HepG2 (cell line): ENCODE measurements at regions not wholly inside any gene's neighbourhood (a gene's known extent, or its start where the extent isn't known, plus 50 kb on each side); places are given as distances from the start of the nearest gene placed in this dataset.

Source experiments
- ATAC-seq: fragments of 200-7000 bp; cut with Tn5 transposase; 3 replicates; pipeline ENCODE4 v1.9.1; 2020; ENCODE audit warnings: mild to moderate bottlenecking, moderate library complexity
- BruUV-seq: library from RNA; stranded (reverse); fragments of 400-500 nt; replicated peaks from 2 replicates; lab custom pipeline; 2021; lab: Mats Ljungman, UMichigan
- CTCF ChIA-PET: fragments of 300-600 bp; formaldehyde crosslinking; extraction: SDS; loops from one replicate; lab custom pipeline; 2021; ENCODE audit warnings: low total read pairs, inconsistent platforms, low intra/inter-chr PET ratio; lab: Yijun Ruan, JAX
- POLR2A ChIA-PET: fragments of 350-600 bp; sonication (Branson Sonifier 250); formaldehyde crosslinking; loops from one replicate; lab custom pipeline; 2020; ENCODE audit warnings: antibody characterized with exemption, inconsistent platforms; lab: Yijun Ruan, JAX
- DNase-seq: peaks from one replicate; pipeline ENCODE4 v3.0.0-alpha.2; 2015; ENCODE audit warnings: low spot score
- FAIRE-seq: peaks from 3 replicates; lab custom pipeline; 2011; peaks lifted over from hg19 to GRCh38; lab: Jason Lieb, UNC
- H2AFZ ChIP-seq: one replicate; pipeline ENCODE4 v1.6.1; 2011; ENCODE audit warnings: low read length, inconsistent platforms
- H3K27ac ChIP-seq: fragments of 300-600 bp; 3 replicates; pipeline ENCODE4 v1.8.0; 2011; ENCODE audit warnings: mixed run types, mild to moderate bottlenecking, mixed read lengths, low read length, inconsistent platforms; ENCODE audit not compliant: insufficient read depth; ENCODE audit errors: extremely low read length
- H3K27me3 ChIP-seq, 2 experiments: fragments of 200-600 bp in 1 of 2; 2 replicates in 1 of 2; 3 replicates in 1 of 2; pipeline versions ENCODE4 v1.6.0 to v1.8.0; 2011; ENCODE audit warnings: low read length in 2 of 2, mild to moderate bottlenecking in 2 of 2, moderate library complexity in 2 of 2, inconsistent platforms in 1 of 2; ENCODE audit not compliant: insufficient read depth in 2 of 2, control insufficient read depth in 1 of 2
- H3K36me3 ChIP-seq, 2 experiments: fragments of 200-600 bp in 1 of 2; replicated peaks in 1 of 2; 2 replicates in 1 of 2; 3 replicates in 1 of 2; pipeline versions ENCODE4 v1.5.1 to v1.8.0; 2011; ENCODE audit warnings: low read length in 2 of 2, inconsistent platforms in 1 of 2; ENCODE audit not compliant: insufficient read depth in 2 of 2, control insufficient read depth in 1 of 2
- H3K4me1 ChIP-seq: 2 replicates; pipeline ENCODE4 v1.5.1; 2012; ENCODE audit warnings: low read length, inconsistent platforms; ENCODE audit not compliant: insufficient read depth
- H3K4me2 ChIP-seq: 2 replicates; pipeline ENCODE4 v1.6.0; 2011; ENCODE audit warnings: low read depth, low read length, inconsistent platforms
- H3K4me3 ChIP-seq, 3 experiments: fragments of 200-600 bp in 1 of 3; sonication (generic), shearing (Covaris generic) in 1 of 3; replicated peaks in 1 of 3; 2 replicates each; pipeline ENCODE4 v1.5.1; 2011 to 2016; ENCODE audit warnings: low read length in 3 of 3, inconsistent platforms in 2 of 3, low read depth in 2 of 3, mild to moderate bottlenecking in 2 of 3, control low read depth in 1 of 3, mixed read lengths in 1 of 3; ENCODE audit not compliant: insufficient read depth in 1 of 3
- H3K79me2 ChIP-seq: one replicate; pipeline ENCODE4 v1.6.1; 2011; ENCODE audit warnings: low read length, inconsistent platforms; ENCODE audit not compliant: insufficient read depth
- H3K9ac ChIP-seq: 2 replicates; pipeline ENCODE4 v1.6.0; 2011; ENCODE audit warnings: mild to moderate bottlenecking, low read depth, low read length, inconsistent platforms; ENCODE audit not compliant: insufficient read depth
- H3K9me3 ChIP-seq: 2 replicates; pipeline ENCODE4 v1.5.1; 2012; ENCODE audit warnings: mild to moderate bottlenecking, low read length
- H4K20me1 ChIP-seq: 2 replicates; pipeline ENCODE4 v1.6.0; 2011; ENCODE audit warnings: inconsistent platforms, mild to moderate bottlenecking, low read length, moderate library complexity; ENCODE audit not compliant: insufficient read depth
- ATF1 ChIP-seq: IDR thresholded peaks from 2 replicates; pipeline ENCODE4 v1.6.1; 2016; ENCODE audit warnings: mild to moderate bottlenecking, control low read depth
- ATRX ChIP-seq: sonication (generic); formaldehyde crosslinking; IDR thresholded peaks from 2 replicates; pipeline ENCODE4 v1.4.0; 2020; ENCODE audit warnings: missing genetic modification reagents, borderline replicate concordance
- BRCA1 ChIP-seq: sonication (generic); formaldehyde crosslinking; IDR thresholded peaks from 2 replicates; pipeline ENCODE4 v1.4.0; 2020; ENCODE audit warnings: missing genetic modification reagents
- DPF2 ChIP-seq: sonication (generic); formaldehyde crosslinking; IDR thresholded peaks from 2 replicates; pipeline ENCODE4 v1.4.0; 2020; ENCODE audit warnings: mild to moderate bottlenecking, low read depth, missing genetic modification reagents, borderline replicate concordance
- GTF2F1 ChIP-seq: fragments of 150-350 bp; IDR thresholded peaks from 2 replicates; pipeline ENCODE4 v1.6.1; 2014; ENCODE audit warnings: low read length
- HCFC1 ChIP-seq: fragments of 150-350 bp; IDR thresholded peaks from 2 replicates; pipeline ENCODE4 v1.6.1; 2014; ENCODE audit warnings: low read depth, low read length
- MBD4 ChIP-seq: IDR thresholded peaks from 2 replicates; pipeline ENCODE4 v1.6.1; 2012; ENCODE audit warnings: low read length, inconsistent platforms, borderline replicate concordance
- MIXL1 ChIP-seq: IDR thresholded peaks from 2 replicates; pipeline ENCODE4 v1.6.1; 2016
- MTF2 ChIP-seq: sonication (generic); formaldehyde crosslinking; IDR thresholded peaks from 2 replicates; pipeline ENCODE4 v1.5.0; 2020; ENCODE audit warnings: missing genetic modification reagents, borderline replicate concordance
- PCBP1 ChIP-seq: fragments of 200-400 bp; formaldehyde crosslinking; IDR thresholded peaks from 2 replicates; pipeline ENCODE4 v1.6.1; 2017; ENCODE audit warnings: mild to moderate bottlenecking, low read depth, low read length, borderline replicate concordance
- TARDBP ChIP-seq: sonication (generic); formaldehyde crosslinking; IDR thresholded peaks from 2 replicates; pipeline ENCODE4 v1.8.0; 2022; ENCODE audit warnings: mild to moderate bottlenecking, missing genetic modification reagents
- ZBTB1 ChIP-seq: sonication (generic); formaldehyde crosslinking; IDR thresholded peaks from 2 replicates; pipeline ENCODE4 v1.4.0; 2020; ENCODE audit warnings: missing genetic modification reagents, borderline replicate concordance
- ZFP41 ChIP-seq: sonication (generic); formaldehyde crosslinking; IDR thresholded peaks from 2 replicates; pipeline ENCODE4 v1.4.0; 2020; ENCODE audit warnings: mild to moderate bottlenecking, missing genetic modification reagents, borderline replicate concordance
- ZNF180 ChIP-seq: sonication (generic); formaldehyde crosslinking; IDR thresholded peaks from 2 replicates; pipeline ENCODE4 v1.4.0; 2020; ENCODE audit warnings: low read depth, missing genetic modification reagents, borderline replicate concordance
- ZNF761 ChIP-seq: sonication (generic); formaldehyde crosslinking; conservative IDR thresholded peaks from 2 replicates; pipeline ENCODE4 v1.4.0; 2020; ENCODE audit warnings: mild to moderate bottlenecking, missing genetic modification reagents
- ZSCAN31 ChIP-seq: sonication (generic); formaldehyde crosslinking; IDR thresholded peaks from 2 replicates; pipeline ENCODE4 v1.5.0; 2020; ENCODE audit warnings: low read depth, mild to moderate bottlenecking, missing genetic modification reagents
- WGBS: methylation state at CpG from one replicate; pipeline ENCODE4 v1.1.6; 2017; ENCODE audit warnings: low lambda C conversion rate; 5-methylcytosine and 5-hydroxymethylcytosine counted together
- in situ Hi-C: cut with HindIII; loops from 2 replicates; pipeline ENCODE4 v1.10.0; 2017; ENCODE audit warnings: low pct_unique_long_range_greater_than_20kb; ENCODE audit not compliant: extremely low pct_ligation_motif_present
- intact Hi-C: fragments of 100-400 bp; cut with micrococcal nuclease; formaldehyde crosslinking; loops from one replicate; pipeline ENCODE4 v1.10.0; 2022; ENCODE audit not compliant: unreplicated experiment

DNA sequence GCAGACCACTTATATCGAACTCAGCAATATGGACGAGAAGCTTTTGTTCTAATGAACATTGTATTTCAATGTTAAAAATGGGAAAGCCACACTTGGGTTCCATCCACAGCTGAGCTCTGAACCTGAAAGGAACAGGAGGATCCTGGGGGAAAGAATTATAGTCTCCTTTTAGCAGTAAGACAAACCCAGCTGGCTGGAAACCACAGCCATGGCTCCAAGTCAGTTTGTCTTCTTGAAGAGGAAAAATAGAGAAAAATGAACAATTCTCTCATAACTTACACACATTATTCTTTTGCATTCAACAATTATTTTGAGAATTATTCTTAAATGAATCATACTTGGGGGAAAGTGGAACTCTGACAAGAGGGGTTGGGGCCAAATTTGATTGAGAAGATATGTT is 149.2 kb upstream of the VEPH1 start:
- no peak overlapping the region for H3K4me3 ChIP-seq
- H3K4me1 ChIP-seq = no peaks in the 10 kb centered on the region
- H2AFZ ChIP-seq = no peak overlapping the region
- ATAC-seq (no peak), FAIRE-seq (no peak), DNase-seq (no peak)
- no peaks in the 10 kb centered on the region for H3K79me2 ChIP-seq
- no peak overlapping the region for H3K27ac ChIP-seq
- H3K9ac ChIP-seq = no peak overlapping the region
- ChIA-PET POLR2A (no interaction called here), CTCF (no interaction called here)
- BruUV-seq = no TSS peak
- in situ Hi-C loops (no loop called here), intact Hi-C loops (no loop called here)
- TF ChIP-seq HCFC1 = no peak
- no peak for TF ChIP-seq ZNF761 (CRISPR knock-in tag)
- TF ChIP-seq MBD4 = no peak
- no peak for TF ChIP-seq TARDBP (CRISPR knock-in tag)
- no peak for TF ChIP-seq DPF2 (CRISPR knock-in tag)
- no peak for TF ChIP-seq ZNF180
- TF ChIP-seq MIXL1 = no peak
- no peak for TF ChIP-seq ZFP41
- TF ChIP-seq ZSCAN31 (CRISPR knock-in tag) = no peak
- no peaks in the 10 kb centered on the region for H3K27me3 ChIP-seq
- H3K9me3 ChIP-seq = no peaks in the 10 kb centered on the region
- no peaks in the 10 kb centered on the region for H3K36me3 ChIP-seq
- H4K20me1 ChIP-seq = no peaks in the 10 kb centered on the region
- 2% methylated on average over 2 of the region's 2 CpGs for WGBS
- H3K4me2 ChIP-seq = no peak overlapping the region

DNA sequence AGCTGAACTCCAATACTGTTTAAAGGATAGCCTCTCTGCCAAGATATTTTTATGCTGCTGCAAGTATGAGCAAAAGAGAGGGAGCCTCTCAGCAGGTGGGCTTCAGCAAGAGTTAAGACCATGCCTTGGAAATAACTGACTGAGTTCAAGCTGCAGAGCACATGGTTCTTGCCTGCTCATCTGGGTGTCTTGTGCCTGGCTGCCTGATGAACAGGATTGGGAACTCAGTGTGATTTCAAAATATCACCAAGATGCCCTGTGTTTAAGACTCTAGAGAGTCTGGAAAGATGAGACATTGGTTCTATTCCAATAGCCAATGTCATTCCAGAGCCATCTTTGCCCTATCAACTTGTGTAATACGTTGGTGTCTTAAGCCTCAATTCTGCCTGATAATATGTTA is 147.5 kb upstream of the VEPH1 start:
- Histone ChIP-seq H3K36me3 (no peaks in the 10 kb centered on the region), H4K20me1 (no peaks in the 10 kb centered on the region), H3K9ac (no peak overlapping the region), H3K4me3 (no peak overlapping the region), H3K27me3 (no peaks in the 10 kb centered on the region), H3K4me2 (no peak overlapping the region), H3K4me1 (no peaks in the 10 kb centered on the region), H3K9me3 (no peaks in the 10 kb centered on the region), H2AFZ (no peak overlapping the region), H3K27ac (no peak overlapping the region), H3K79me2 (no peaks in the 10 kb centered on the region)
- no TSS peak for BruUV-seq
- ChIA-PET CTCF (no interaction called here), POLR2A (no interaction called here)
- no peak for TF ChIP-seq ATRX
- no peak for TF ChIP-seq ATF1
- TF ChIP-seq BRCA1 (CRISPR knock-in tag) = no peak
- no peak for TF ChIP-seq PCBP1
- no peak for TF ChIP-seq MTF2
- no peak for TF ChIP-seq GTF2F1
- no peak for TF ChIP-seq ZBTB1 (CRISPR knock-in tag)
- FAIRE-seq = no peak
- WGBS = 0% methylated on average over 1 of the region's 1 CpG
- intact Hi-C loops = no loop called here
- no peak for DNase-seq
- ATAC-seq = no peak
- in situ Hi-C loops = no loop called here
